GM19452 (cell line): ENCODE measurements at regions not wholly inside any gene's neighbourhood (a gene's known extent, or its start where the extent isn't known, plus 50 kb on each side); places are given as distances from the start of the nearest gene placed in this dataset.

ENCODE experiments used
- ATAC-seq: cut with Tn5 transposase; IDR thresholded peaks from one replicate; pipeline ENCODE4 v1.9.1; 2021; ENCODE audit not compliant: unreplicated experiment

DNA sequence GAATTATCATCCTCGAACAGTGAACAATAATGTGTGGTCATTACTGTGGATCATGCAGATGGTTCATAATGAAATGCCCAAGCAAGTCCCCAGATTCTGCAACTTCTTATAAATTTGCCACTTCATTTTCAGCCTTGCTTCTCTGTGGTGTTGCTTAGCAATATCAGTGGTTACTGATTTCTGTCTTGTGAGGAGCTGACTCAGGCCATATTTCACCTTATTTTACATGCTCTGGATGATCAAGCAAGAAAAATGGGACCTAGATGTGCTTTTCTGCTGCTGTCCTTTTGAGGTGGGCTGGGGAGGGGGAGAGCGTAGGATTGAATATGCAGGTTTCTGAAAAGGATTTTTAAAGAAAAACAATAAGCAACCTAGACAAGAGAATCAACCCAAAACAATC lies 188.3 kb downstream of the SLC24A2 start:
- ATAC-seq = no peak

- ATAC-seq = no peak
Observed at GRCh38 chr9:19598722-19599121, 189.9 kb downstream of the ACER2 start.

DNA sequence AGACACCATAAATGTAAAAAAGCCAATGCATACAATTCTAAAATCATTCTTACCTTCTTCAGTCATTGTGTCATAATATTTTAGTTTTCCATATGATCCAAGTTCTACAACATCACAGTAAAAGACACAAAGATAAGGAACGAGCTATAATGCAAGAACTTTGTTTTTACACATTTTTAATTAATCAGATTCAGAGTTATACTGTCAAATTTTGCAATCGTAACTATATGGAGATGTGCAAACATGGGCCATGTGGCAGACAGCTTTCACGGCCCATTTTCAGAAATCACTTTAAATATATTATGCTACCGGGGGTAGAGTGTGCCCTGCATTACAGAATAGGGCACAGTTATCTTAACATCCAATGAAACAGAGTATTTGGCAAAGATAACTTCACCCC lies 188.4 kb downstream of the ACER2 start:
- ATAC-seq = no peak

DNA sequence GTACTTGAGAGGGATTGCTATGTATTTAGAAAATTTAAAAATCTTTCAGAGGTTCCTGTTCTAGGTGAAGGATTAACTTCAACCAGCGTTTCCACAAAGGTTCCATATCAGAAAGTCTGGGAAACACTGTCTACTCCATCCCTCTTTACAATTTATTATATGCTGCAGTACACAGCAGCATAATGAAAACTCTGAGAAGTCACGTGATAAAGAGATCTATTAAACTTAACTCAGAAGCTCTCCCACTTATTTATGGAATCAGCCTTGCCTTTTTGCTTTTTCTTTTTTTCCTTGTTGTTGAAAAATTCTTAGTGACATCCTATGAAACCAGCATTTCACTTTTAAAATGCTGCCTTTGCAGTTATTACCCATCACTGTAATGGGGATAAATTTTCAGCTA lies 186.2 kb downstream of the ACER2 start:
- ATAC-seq = no peak

DNA sequence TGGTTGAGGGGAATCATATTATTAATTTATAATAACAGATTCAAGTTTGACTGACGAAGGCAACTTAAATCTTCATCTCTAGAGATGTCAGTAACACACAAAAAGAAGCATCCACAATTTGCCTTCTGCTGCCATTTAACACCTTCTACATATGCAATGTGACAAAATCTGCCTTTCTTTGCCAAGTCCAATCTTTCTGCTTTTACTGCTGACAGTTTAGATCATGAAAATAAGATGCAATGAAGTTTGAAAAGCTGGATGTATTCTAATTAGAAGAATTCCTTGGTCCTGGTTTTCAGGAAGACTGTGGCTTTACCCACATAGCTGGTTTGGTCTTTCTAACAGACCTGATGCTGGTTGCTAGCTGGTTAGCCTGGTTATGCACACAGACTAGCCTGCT lies 178.9 kb downstream of the ACER2 start:
- ATAC-seq = no peak

GRCh38 chr9:19583890-19584289 lies 175.1 kb downstream of the ACER2 start:
- ATAC-seq = no peak

- no peak for ATAC-seq
Observed at GRCh38 chr9:19577411-19577810, 168.6 kb downstream of the ACER2 start.

DNA sequence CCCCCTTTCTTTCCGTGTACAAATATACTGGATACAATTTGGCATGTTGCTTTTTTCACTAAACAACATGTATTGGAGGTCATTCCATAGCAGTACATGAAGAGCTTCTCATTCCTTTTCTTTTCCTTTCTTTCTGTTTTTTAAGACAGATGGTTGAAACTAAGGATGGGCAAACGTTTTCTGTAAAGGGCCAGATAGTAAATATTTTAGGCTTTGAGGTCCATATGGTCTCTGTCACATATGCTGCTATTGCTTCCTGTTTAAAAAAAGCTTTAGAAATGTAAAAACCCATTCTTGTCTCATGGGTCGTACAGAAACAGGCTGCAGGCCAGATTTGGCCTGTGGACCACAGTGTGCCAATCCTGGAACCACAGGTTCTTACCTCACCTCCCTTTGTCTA lies 160.1 kb downstream of the ACER2 start:
- no peak for ATAC-seq

- ATAC-seq = no peak
Observed at GRCh38 chr9:19564396-19565061, 155.7 kb downstream of the ACER2 start.

DNA sequence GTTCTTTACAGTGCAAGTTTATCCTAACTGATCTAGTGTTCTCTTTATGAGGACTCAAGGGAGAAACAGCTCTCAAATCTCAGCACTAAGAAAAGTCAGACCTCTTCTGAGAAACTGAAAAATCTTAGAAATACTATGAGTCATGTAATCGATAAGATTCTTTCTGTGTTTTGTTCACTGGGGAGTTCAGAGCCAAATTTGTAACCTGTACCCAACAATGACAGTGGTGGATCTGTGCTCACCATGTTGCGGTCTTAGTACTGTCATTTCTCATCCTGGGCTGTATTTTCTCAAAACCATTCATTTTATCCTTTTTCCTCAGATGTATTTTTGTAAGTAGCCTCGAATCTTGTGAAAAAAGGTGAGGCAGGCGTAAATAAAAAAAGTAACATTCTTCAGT lies 146.4 kb downstream of the ACER2 start:
- ATAC-seq = no peak

GRCh38 chr9:19554529-19554928 lies 145.7 kb downstream of the ACER2 start:
- no peak for ATAC-seq

- ATAC-seq = no peak
Observed at GRCh38 chr9:19553441-19553840, 144.6 kb downstream of the ACER2 start.

DNA sequence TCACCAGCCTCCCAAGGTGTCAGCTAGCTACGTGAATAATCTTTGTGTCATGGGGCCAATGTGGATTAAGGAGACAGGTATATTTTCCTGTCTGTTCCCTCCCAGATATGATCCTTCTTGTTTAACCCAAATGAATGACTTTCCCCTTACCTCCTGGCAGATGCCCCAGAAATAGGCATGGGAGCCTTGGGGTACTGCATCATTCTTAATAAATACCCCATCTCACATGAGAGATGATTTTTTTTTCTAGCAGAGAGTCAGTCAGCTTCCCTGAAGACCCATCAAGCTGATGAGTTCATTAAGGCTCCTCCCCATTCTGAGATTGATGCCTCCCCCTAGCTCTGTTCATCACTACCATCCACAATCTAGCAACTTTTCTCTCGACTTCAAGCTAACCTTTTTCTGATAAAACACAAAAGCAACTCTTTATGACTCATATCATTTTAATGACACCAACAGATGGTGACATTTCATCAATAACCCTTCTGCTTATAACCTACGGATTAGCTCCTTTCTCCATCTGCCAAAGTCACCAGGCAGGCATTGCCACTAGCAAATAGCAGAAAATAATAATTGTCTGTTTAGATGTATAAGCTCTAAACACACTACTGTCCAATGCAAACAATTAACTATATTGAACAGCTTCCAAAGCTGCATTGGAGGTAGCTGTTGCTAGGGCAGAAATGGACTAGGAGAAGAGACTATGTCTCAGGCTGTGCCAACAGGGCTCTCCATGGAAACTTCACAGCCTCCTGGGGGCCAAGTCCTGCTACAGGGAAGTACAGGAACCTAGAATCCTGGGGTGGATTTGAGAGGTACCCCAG lies 143.7 kb downstream of the ACER2 start:
- ATAC-seq = no peak

DNA sequence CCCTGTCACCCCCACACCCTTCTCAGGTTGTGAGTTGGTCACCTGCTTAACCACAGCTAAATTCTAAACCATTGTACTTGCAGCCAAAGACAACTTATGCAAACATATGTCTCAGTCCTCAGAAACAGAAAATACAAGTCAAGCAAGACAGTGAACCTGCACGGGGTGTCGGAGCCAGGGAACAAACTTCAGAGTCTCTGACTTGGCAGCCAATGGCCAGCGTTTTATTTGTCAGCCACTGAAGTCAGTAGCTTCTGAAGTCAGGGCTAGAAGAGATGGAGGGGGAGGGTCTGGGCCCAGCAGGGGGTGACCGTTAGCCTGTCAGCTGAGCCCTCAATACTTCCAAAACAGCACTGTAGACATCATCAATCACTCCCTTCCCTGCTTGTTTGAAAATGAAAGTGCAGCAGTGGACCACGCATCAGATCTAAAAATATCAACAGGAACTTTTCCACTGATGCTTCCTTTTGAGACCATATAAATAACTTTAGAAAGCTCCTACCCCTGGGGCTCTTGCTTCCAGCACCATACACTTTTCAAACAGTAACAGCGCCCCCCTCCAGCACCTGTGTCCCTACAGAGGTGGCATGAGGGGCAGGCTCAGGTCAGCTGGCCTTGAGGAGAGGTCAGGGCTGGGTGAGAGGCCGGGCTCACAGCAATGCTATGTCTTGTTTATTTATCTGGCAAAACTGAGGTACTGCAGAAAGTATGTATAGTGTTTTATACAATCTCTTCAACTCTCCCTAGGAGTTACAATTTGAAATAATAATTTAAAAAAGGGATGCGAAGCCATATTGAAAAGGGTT lies 142.5 kb downstream of the ACER2 start:
- ATAC-seq = peak; percentile 48

DNA sequence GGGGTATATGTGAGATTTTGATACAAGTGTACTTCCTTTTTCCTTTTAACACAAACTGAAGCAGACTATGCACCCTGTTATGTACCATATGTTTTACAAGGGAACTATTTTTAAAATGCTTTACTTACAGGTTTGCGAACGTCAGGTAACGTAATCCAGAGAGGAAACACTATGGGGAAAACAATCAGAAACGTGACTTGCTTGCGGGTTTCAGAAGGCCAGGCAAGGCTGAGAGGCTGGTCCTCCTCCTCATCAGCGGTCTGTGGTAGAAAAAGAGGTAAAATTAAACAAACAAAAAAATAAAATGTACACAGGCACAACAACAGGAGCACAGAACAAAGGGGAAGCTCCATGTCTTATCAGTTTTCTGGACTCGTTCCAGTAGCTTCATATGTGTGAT lies 141.2 kb downstream of the ACER2 start:
- no peak for ATAC-seq

- no peak for ATAC-seq
Observed at GRCh38 chr9:19533373-19533772, 124.6 kb downstream of the ACER2 start.

DNA sequence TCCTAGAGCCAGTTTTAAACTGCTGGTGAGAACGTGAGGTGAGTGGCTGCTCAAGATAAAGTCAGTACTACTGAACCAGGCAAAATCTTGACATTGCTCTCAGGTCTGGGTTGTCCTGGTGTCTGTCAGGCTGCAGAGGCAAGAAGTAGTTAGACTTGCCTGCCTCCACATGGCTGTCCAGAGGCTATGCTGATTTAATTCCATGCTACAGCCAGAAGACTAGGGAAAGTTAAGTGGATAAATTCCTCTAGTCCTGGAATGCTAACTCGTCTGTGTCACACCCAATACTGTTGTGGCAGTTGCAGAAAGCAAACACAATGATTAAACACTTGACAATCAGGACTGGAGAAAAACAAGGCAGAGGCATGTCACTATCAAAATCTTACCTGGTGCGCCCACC lies 118.9 kb downstream of the ACER2 start:
- no peak for ATAC-seq

DNA sequence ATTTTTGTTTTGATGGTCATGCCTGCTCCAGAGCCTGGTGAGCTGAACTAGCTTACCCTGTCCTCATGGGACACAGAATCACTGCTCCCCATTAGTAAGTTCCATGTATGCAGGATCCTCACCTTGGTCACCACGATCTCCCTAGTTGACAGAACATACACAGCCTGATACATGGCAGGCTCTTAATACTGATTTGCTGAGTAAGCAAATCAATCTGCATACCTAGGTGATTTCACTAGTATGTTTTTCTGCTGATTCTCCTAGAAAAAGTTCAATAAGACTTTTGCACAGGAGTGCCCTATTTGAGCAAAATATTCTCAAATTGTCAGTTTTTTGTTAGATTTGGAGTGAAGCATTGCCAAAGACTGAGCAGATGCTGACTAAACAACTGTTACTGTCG lies 113.7 kb downstream of the ACER2 start:
- ATAC-seq = no peak

GRCh38 chr9:19521205-19521604 lies 112.4 kb downstream of the ACER2 start:
- no peak for ATAC-seq

GRCh38 chr9:19517202-19517942 lies 108.6 kb downstream of the ACER2 start:
- ATAC-seq = no peak

DNA sequence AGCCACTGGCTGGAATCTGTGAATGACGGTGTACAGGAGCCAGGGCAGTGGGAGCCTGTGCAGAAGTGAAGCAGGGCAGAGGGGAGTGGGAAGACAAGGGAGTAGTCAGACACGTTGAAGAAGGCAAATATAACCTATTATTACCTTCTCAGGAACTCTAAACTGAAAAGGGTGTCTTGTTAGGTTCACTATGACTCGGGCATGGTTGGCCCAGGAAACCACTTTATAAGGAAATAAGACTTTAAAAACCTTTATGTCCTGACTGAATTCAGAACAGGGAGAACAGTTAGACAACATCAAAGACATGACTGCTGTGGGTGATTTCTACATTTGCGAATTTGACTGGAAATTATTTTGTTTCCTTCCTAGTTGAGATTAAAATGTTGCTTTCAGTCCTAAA lies 107.5 kb downstream of the ACER2 start:
- ATAC-seq = no peak
